Stimulated activated CD8-positive, alpha-beta memory T cell treated with anti-CD3 and anti-CD28 coated beads, Interleukin-7, amount 100 ng/mL, for 48 hours (primary cell): ENCODE measurements at regions not wholly inside any gene's neighbourhood (a gene's known extent, or its start where the extent isn't known, plus 50 kb on each side); places are given as distances from the start of the nearest gene placed in this dataset.
"Not testable (repeated sequence)": the region's sequence is repeated elsewhere in the genome, so short reads cannot be mapped to it uniquely, and the experiment has no call there.

Source experiments
- DNase-seq, 2 donors: peaks; one replicate each; pipeline ENCODE4 v3.0.0-alpha.2; 2020; ENCODE audit warnings: low read depth in 1 of 2; ENCODE audit errors: extremely low read depth in 1 of 2

- DNase-seq = no peak
These were observed 1444.1 kb downstream of the SLITRK5 start for GRCh38 chr13:89115307-89115706.

GRCh38 chr13:89136678-89137077, 1465.5 kb downstream of the SLITRK5 start:
- no peak for DNase-seq

- no peak for DNase-seq
These were observed 1479.2 kb downstream of the SLITRK5 start for GRCh38 chr13:89150362-89150761.

- DNase-seq = no peak
These were observed 1482.8 kb downstream of the SLITRK5 start for GRCh38 chr13:89153941-89154340.

GRCh38 chr13:89163096-89163495, 1491.9 kb downstream of the SLITRK5 start:
- DNase-seq = no peak

GRCh38 chr13:89165685-89166084, 1494.5 kb downstream of the SLITRK5 start:
- no peak for DNase-seq

GRCh38 chr13:89169951-89170350, 1498.8 kb downstream of the SLITRK5 start:
- no peak for DNase-seq

GRCh38 chr13:89181041-89181440, 1509.9 kb downstream of the SLITRK5 start:
- DNase-seq = no peak

- no peak for DNase-seq
These were observed 1528.0 kb downstream of the SLITRK5 start for GRCh38 chr13:89199138-89199537.

- no peak for DNase-seq
These were observed 1533.3 kb downstream of the SLITRK5 start for GRCh38 chr13:89204435-89204834.

- DNase-seq = no peak
These were observed 1534.8 kb downstream of the SLITRK5 start for GRCh38 chr13:89205856-89206520.

- DNase-seq = no peak
These were observed 1541.0 kb downstream of the SLITRK5 start for GRCh38 chr13:89212186-89212585.

GRCh38 chr13:89214185-89214584, 1543.0 kb downstream of the SLITRK5 start:
- DNase-seq = no peak

- DNase-seq = not testable (repeated sequence)
These were observed 1544.1 kb downstream of the SLITRK5 start for GRCh38 chr13:89215319-89215718.

GRCh38 chr13:89217813-89218212, 1546.6 kb downstream of the SLITRK5 start:
- no peak for DNase-seq

GRCh38 chr13:89221557-89222158, 1550.5 kb downstream of the SLITRK5 start:
- DNase-seq = no peak

GRCh38 chr13:89227356-89227755, 1556.2 kb downstream of the SLITRK5 start:
- DNase-seq = no peak

- DNase-seq = no peak
These were observed 1567.3 kb downstream of the SLITRK5 start for GRCh38 chr13:89238496-89238895.

- no peak for DNase-seq
These were observed 1568.4 kb downstream of the SLITRK5 start for GRCh38 chr13:89239361-89240127.

- DNase-seq = no peak
These were observed 1584.8 kb downstream of the SLITRK5 start for GRCh38 chr13:89255844-89256406.

GRCh38 chr13:89267734-89268133, 1596.6 kb downstream of the SLITRK5 start:
- no peak for DNase-seq

- no peak for DNase-seq
These were observed 1598.6 kb downstream of the SLITRK5 start for GRCh38 chr13:89269737-89270136.
